ENCODE measurements at regions not wholly inside any gene's neighbourhood (a gene's known extent, or its start where the extent isn't known, plus 50 kb on each side); places are given as distances from the start of the nearest gene placed in this dataset.

- Histone ChIP-seq H3K4me3 (no peak overlapping the region), H3K9me3 (replicated peaks) (no peaks in the 10 kb centered on the region), H3K27ac (no peak overlapping the region), H3K36me3 (no peaks in the 10 kb centered on the region), H3K27me3 (no peaks in the 10 kb centered on the region), H3K4me1 (no peaks in the 10 kb centered on the region)
- DNase-seq = no peak
Observed at GRCh38 chr1:228972576-228972975, 237.3 kb downstream of the RHOU start.

DNA sequence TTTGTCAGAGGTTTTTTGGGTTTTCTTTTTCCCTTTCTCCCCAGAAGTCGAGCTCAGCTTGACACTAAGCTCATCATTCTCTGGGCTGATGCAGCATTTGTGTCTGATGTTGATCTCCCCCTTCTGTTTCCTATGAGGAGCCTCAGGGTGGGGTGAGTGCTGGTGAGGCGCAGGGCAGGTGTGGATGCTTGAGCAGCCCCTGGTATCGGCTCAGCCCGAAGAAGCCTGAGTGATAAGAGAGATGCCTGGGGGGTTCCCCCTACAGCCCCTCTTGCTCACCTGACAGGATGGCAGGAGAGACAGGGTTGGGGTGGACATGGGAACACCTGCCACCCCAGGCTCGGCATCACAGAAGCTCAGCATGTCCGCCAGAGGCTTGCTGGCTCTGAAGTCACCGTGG lies 239.0 kb downstream of the RHOU start:
- Histone ChIP-seq H3K27me3 (no peaks in the 10 kb centered on the region), H3K4me1 (no peaks in the 10 kb centered on the region), H3K27ac (no peak overlapping the region), H3K9me3 (replicated peaks) (no peaks in the 10 kb centered on the region), H3K36me3 (no peaks in the 10 kb centered on the region), H3K4me3 (no peak overlapping the region)
- DNase-seq = no peak

- Histone ChIP-seq H3K27me3 (no peaks in the 10 kb centered on the region), H3K4me3 (no peak overlapping the region), H3K4me1 (no peaks in the 10 kb centered on the region), H3K36me3 (no peaks in the 10 kb centered on the region), H3K9me3 (replicated peaks) (no peaks in the 10 kb centered on the region), H3K27ac (no peak overlapping the region)
- no peak for DNase-seq
Observed at GRCh38 chr1:228975238-228975907, 240.1 kb downstream of the RHOU start.

- Histone ChIP-seq H3K4me3 (no peak overlapping the region), H3K27me3 (no peaks in the 10 kb centered on the region), H3K36me3 (no peaks in the 10 kb centered on the region), H3K27ac (no peak overlapping the region), H3K9me3 (replicated peaks) (no peaks in the 10 kb centered on the region), H3K4me1 (no peaks in the 10 kb centered on the region)
- DNase-seq = no peak
Observed at GRCh38 chr1:228976316-228976715, 241.0 kb downstream of the RHOU start.

DNA sequence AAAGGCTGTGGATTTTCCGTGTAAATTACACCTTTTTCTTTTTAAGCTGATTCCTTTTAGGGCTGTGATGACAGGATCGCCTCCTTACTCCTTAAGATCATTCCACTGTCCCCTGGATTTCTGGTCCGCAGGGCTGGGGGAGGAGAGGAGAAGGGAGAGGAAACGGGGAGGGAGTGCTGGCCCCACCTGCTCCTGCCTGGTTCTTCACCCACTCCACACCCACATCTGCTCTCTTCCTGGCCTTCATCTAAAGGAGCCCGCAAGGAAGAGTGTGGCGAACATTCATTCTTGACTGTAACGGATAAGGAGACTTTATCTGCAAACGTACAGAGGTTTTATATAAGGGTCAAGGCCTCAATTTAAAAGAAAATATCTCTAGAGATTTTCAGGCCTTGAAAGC lies 242.0 kb downstream of the RHOU start:
- H3K27me3 ChIP-seq = no peaks in the 10 kb centered on the region
- no peaks in the 10 kb centered on the region for H3K4me1 ChIP-seq
- no peaks in the 10 kb centered on the region for H3K36me3 ChIP-seq
- no peaks in the 10 kb centered on the region for H3K9me3 ChIP-seq (replicated peaks)
- H3K4me3 ChIP-seq = no peak overlapping the region
- no peak overlapping the region for H3K27ac ChIP-seq
- DNase-seq = no peak

- H3K27me3 ChIP-seq = no peaks in the 10 kb centered on the region
Observed at GRCh38 chr1:228977741-228978140, 242.5 kb downstream of the RHOU start.

DNA sequence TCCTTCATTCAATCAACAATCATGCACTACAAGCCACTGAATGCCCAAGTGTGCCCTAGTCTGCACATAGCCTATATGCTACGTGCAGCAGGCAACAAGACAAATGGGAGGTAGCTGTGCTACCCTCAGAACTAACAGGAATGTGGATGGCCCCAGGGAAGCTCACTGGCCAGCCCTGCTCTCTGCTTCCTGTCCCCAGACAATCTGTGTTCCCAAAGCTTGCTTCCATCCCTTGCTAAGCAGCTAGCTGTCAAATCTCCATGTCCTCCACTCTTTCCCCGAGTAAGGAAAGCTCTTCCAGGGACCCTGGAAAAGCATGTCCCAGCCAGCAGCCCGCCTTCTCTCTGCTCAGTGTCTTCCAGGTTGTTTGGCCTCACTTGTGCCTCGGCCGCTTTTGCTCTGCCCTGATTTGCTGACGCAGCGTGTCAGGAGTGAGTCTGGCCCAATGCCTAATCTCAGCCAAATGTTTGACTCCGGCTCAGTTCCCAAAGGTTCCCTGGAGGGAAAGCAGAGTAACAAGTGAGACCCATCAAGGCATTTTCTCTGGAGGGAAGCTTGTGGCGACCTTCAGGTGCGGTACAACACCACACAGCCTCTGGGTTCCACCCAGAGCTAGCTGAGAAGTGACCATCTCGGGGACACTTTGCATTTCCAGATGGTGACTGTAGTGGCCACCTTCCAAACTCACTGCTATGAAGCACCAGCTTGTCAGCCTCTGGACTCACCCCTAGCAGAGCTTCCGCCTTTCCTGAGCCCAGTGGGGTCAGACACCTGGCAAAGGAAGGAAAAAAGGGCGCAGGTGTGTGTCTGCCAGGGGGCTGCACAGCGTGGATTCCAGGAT lies 243.4 kb downstream of the RHOU start:
- Histone ChIP-seq H3K36me3 (no peaks in the 10 kb centered on the region), H3K9me3 (replicated peaks) (no peaks in the 10 kb centered on the region), H3K27ac (no peak overlapping the region), H3K4me3 (no peak overlapping the region), H3K27me3 (no peaks in the 10 kb centered on the region), H3K4me1 (no peaks in the 10 kb centered on the region)
- peak; percentile 28 to 54 for DNase-seq

More at GRCh38 chr1:228977741-228978140, 242.5 kb downstream of the RHOU start:
- H3K4me1 ChIP-seq = no peaks in the 10 kb centered on the region
- H3K9me3 ChIP-seq (replicated peaks) = no peaks in the 10 kb centered on the region
- H3K36me3 ChIP-seq = no peaks in the 10 kb centered on the region
- no peak overlapping the region for H3K27ac ChIP-seq
- H3K4me3 ChIP-seq = no peak overlapping the region
- DNase-seq = no peak

DNA sequence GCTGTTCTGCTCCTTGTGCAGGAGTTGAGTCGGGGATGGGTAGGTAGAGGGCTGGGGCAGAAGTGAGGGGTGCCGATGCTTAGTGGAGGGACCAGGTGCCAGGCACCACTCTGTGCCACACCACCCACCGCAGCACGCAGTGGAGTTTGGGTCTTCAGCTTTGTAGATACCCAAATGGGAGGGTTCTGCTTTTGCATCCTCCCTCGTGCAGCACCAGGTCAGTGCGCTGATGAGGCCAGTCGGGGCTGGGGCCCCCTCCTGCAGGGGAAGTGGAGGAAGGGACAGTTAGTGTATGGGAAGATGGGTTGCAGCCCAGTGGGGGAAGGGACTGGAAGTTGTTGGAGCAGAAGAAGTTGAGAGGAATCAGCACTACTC lies 244.0 kb downstream of the RHOU start:
- Histone ChIP-seq H3K27me3 (no peaks in the 10 kb centered on the region), H3K4me3 (no peak overlapping the region), H3K4me1 (no peaks in the 10 kb centered on the region), H3K27ac (no peak overlapping the region), H3K9me3 (replicated peaks) (no peaks in the 10 kb centered on the region), H3K36me3 (no peaks in the 10 kb centered on the region)
- DNase-seq = no peak

GRCh38 chr1:228979774-228980173 lies 244.5 kb downstream of the RHOU start:
- Histone ChIP-seq H3K27me3 (no peaks in the 10 kb centered on the region), H3K4me3 (no peak overlapping the region), H3K27ac (no peak overlapping the region), H3K36me3 (no peaks in the 10 kb centered on the region), H3K9me3 (replicated peaks) (no peaks in the 10 kb centered on the region), H3K4me1 (no peaks in the 10 kb centered on the region)
- no peak for DNase-seq

DNA sequence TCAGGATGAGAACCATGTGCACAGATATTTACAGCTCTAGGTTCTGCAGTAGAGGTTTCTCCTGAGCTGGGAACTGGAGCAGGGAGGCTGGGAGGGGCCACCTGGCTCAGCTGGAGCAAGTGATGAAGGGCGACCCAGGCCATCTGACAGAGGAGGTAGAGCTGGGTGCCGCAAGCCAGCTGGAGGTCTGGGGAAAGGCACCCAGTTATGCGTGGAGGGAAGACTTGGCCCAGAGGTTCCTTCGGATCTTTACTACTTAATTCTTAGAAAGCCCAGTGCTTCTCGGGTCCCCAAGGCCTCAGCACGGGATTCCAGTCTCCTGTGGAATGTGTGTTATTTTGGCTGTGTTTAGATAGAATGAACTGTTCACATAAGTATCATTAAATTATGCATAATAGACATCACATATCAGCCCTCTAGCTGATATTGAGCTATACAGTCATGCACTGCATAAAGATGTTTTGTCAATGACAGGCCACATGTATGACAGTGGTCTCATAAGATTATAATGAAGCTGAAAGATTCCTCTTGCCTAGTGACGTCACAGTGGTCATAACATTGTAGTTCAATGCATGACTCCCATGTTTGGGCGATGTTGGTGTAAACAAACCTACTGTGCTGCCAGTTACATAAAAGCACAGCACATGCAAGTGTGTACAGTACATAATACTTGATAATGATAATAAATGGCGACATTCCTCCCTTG lies 245.1 kb downstream of the RHOU start:
- H3K27me3 ChIP-seq = no peaks in the 10 kb centered on the region
- no peaks in the 10 kb centered on the region for H3K9me3 ChIP-seq (replicated peaks)
- no peaks in the 10 kb centered on the region for H3K4me1 ChIP-seq
- no peak overlapping the region for H3K27ac ChIP-seq
- DNase-seq = no peak
- H3K36me3 ChIP-seq = no peaks in the 10 kb centered on the region
- H3K4me3 ChIP-seq = no peak overlapping the region

- Histone ChIP-seq H3K4me3 (no peak overlapping the region), H3K36me3 (no peaks in the 10 kb centered on the region), H3K9me3 (replicated peaks) (no peaks in the 10 kb centered on the region), H3K27ac (no peak overlapping the region), H3K27me3 (no peaks in the 10 kb centered on the region), H3K4me1 (no peaks in the 10 kb centered on the region)
- no peak for DNase-seq
Observed at GRCh38 chr1:228982637-228983036, 247.4 kb downstream of the RHOU start.

GRCh38 chr1:228983231-228983660 lies 248.0 kb downstream of the RHOU start:
- no peaks in the 10 kb centered on the region for H3K9me3 ChIP-seq (replicated peaks)
- no peaks in the 10 kb centered on the region for H3K27me3 ChIP-seq
- H3K4me3 ChIP-seq = no peak overlapping the region
- no peaks in the 10 kb centered on the region for H3K36me3 ChIP-seq
- no peak overlapping the region for H3K27ac ChIP-seq
- no peak for DNase-seq
- no peaks in the 10 kb centered on the region for H3K4me1 ChIP-seq

- no peak for DNase-seq
- no peaks in the 10 kb centered on the region for H3K27me3 ChIP-seq
- no peak overlapping the region for H3K4me3 ChIP-seq
- H3K36me3 ChIP-seq = no peaks in the 10 kb centered on the region
- no peaks in the 10 kb centered on the region for H3K9me3 ChIP-seq (replicated peaks)
- peaks cover 3% of the 10 kb centered on the region; the same call in 1 of the 2 replicates for H3K4me1 ChIP-seq
- no peak overlapping the region for H3K27ac ChIP-seq
Observed at GRCh38 chr1:228983661-228984060, 248.4 kb downstream of the RHOU start.

DNA sequence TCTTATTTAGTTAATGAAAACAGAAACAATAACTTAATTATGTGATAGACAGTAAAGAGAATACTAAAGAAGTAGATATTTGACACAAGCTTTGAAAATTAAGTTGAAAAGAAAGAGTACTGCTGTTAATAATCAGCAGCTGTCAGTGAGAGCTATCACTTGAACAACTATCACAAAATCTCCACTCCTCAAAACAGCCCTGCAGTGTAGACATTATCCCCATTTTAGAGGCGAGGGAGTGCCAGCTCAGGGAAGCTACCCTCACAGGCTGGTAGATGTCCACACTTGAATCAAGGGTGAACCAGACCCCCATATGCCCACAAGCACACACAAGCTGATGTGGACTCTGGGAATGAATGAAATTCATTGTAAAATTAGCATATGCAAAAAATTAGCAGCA lies 248.8 kb downstream of the RHOU start:
- Histone ChIP-seq H3K27ac (no peak overlapping the region), H3K4me3 (no peak overlapping the region), H3K9me3 (replicated peaks) (no peaks in the 10 kb centered on the region), H3K4me1 (peaks cover 4% of the 10 kb centered on the region; the same call in 1 of the 2 replicates), H3K36me3 (no peaks in the 10 kb centered on the region), H3K27me3 (no peaks in the 10 kb centered on the region)
- no peak for DNase-seq
